Activated CD8-positive, alpha-beta T cell treated with anti-CD3 and anti-CD28 coated beads, Interleukin-2, amount 10 ng/mL, durations not matched to agents 7 days and 5 days (primary cell): ENCODE measurements at regions not wholly inside any gene's neighbourhood (a gene's known extent, or its start where the extent isn't known, plus 50 kb on each side); places are given as distances from the start of the nearest gene placed in this dataset.
"Not testable (repeated sequence)": the region's sequence is repeated elsewhere in the genome, so short reads cannot be mapped to it uniquely, and the experiment has no call there.

ENCODE experiments used
- ATAC-seq: fragments of 150-1000 bp; cut with Tn5 transposase; one replicate; pipeline ENCODE4 v1.10.0; 2021; ENCODE audit warnings: moderate library complexity
- CTCF ChIA-PET: fragments of 350-600 bp; sonication (Branson Sonifier 250); formaldehyde crosslinking; loops from one replicate; lab custom pipeline; 2021; ENCODE audit warnings: antibody characterized with exemption; lab: Charles Lee
- POLR2A ChIA-PET: fragments of 350-600 bp; sonication (Branson Sonifier 250); formaldehyde crosslinking; loops from one replicate; lab custom pipeline; 2021; ENCODE audit warnings: antibody characterized with exemption; lab: Charles Lee
- DNase-seq: peaks from one replicate; pipeline ENCODE4 v3.0.0-alpha.2; 2020
- H3K27ac Mint-ChIP-seq: one replicate; pipeline ENCODE4 v1.8.0; 2021; ENCODE audit warnings: mild to moderate bottlenecking, mixed read lengths
- H3K27me3 Mint-ChIP-seq: one replicate; pipeline ENCODE4 v1.8.0; 2021; ENCODE audit warnings: low read depth, mixed read lengths
- H3K36me3 Mint-ChIP-seq: one replicate; pipeline ENCODE4 v1.8.0; 2021; ENCODE audit warnings: low read depth, mixed read lengths
- H3K4me1 Mint-ChIP-seq: one replicate; pipeline ENCODE4 v1.8.0; 2021; ENCODE audit warnings: low read depth, mixed read lengths
- H3K4me3 Mint-ChIP-seq: one replicate; pipeline ENCODE4 v1.8.0; 2021; ENCODE audit warnings: mild to moderate bottlenecking, mixed read lengths
- H3K9me3 Mint-ChIP-seq: one replicate; pipeline ENCODE4 v1.8.0; 2022; ENCODE audit warnings: mixed read lengths; ENCODE audit not compliant: insufficient read depth

GRCh38 chr1:213617133-213617532 lies 370.6 kb upstream of the PROX1 start:
- no peaks in the 10 kb centered on the region for H3K9me3 Mint-ChIP-seq
- ChIA-PET CTCF (no interaction called here), POLR2A (no interaction called here)
- DNase-seq (no peak), ATAC-seq (no peak)
- H3K4me3 Mint-ChIP-seq: no peak overlapping the region
- H3K27ac Mint-ChIP-seq: no peak overlapping the region
- H3K4me1 Mint-ChIP-seq: no peaks in the 10 kb centered on the region
- peaks cover 18% of the 10 kb centered on the region for H3K27me3 Mint-ChIP-seq
- H3K36me3 Mint-ChIP-seq: no peaks in the 10 kb centered on the region

GRCh38 chr1:213618094-213618493 lies 369.7 kb upstream of the PROX1 start:
- Mint-ChIP-seq H3K9me3 (no peaks in the 10 kb centered on the region), H3K36me3 (no peaks in the 10 kb centered on the region), H3K4me3 (no peak overlapping the region), H3K27me3 (peaks cover 18% of the 10 kb centered on the region), H3K27ac (no peak overlapping the region), H3K4me1 (peaks cover 6% of the 10 kb centered on the region)
- POLR2A ChIA-PET: no interaction called here
- DNase-seq: no peak
- no peak for ATAC-seq
- CTCF ChIA-PET: no interaction called here

- POLR2A ChIA-PET: no interaction called here
Measured at GRCh38 chr1:213619026-213619425, 368.7 kb upstream of the PROX1 start.

GRCh38 chr1:213621077-213621476 lies 366.7 kb upstream of the PROX1 start:
- H3K36me3 Mint-ChIP-seq: no peaks in the 10 kb centered on the region
- no peaks in the 10 kb centered on the region for H3K9me3 Mint-ChIP-seq
- DNase-seq: no peak
- H3K27me3 Mint-ChIP-seq: peaks cover 11% of the 10 kb centered on the region
- H3K4me3 Mint-ChIP-seq: no peak overlapping the region
- ATAC-seq: no peak
- H3K27ac Mint-ChIP-seq: no peak overlapping the region
- POLR2A ChIA-PET: no interaction called here
- H3K4me1 Mint-ChIP-seq: peaks cover 7% of the 10 kb centered on the region
- CTCF ChIA-PET: no interaction called here

More at GRCh38 chr1:213619026-213619425, 368.7 kb upstream of the PROX1 start:
- Mint-ChIP-seq H3K4me3 (no peak overlapping the region), H3K36me3 (no peaks in the 10 kb centered on the region), H3K27me3 (peaks cover 18% of the 10 kb centered on the region), H3K27ac (no peak overlapping the region), H3K9me3 (no peaks in the 10 kb centered on the region), H3K4me1 (peaks cover 7% of the 10 kb centered on the region)
- DNase-seq (no peak), ATAC-seq (no peak)
- CTCF ChIA-PET: no interaction called here

- no peak overlapping the region for H3K27ac Mint-ChIP-seq
- H3K27me3 Mint-ChIP-seq: peaks cover 10% of the 10 kb centered on the region
- peaks cover 7% of the 10 kb centered on the region for H3K4me1 Mint-ChIP-seq
- CTCF ChIA-PET: no interaction called here
- no peaks in the 10 kb centered on the region for H3K36me3 Mint-ChIP-seq
- DNase-seq (peak; percentile 23), ATAC-seq (no peak)
- POLR2A ChIA-PET: no interaction called here
- no peaks in the 10 kb centered on the region for H3K9me3 Mint-ChIP-seq
- no peak overlapping the region for H3K4me3 Mint-ChIP-seq
Measured at GRCh38 chr1:213622365-213623063, 365.3 kb upstream of the PROX1 start.

GRCh38 chr1:213623064-213623581 lies 364.6 kb upstream of the PROX1 start:
- DNase-seq: no peak
- peaks cover 7% of the 10 kb centered on the region for H3K4me1 Mint-ChIP-seq
- no peaks in the 10 kb centered on the region for H3K9me3 Mint-ChIP-seq
- ChIA-PET CTCF (no interaction called here), POLR2A (no interaction called here)
- H3K36me3 Mint-ChIP-seq: no peaks in the 10 kb centered on the region
- peaks cover 10% of the 10 kb centered on the region for H3K27me3 Mint-ChIP-seq
- H3K27ac Mint-ChIP-seq: no peak overlapping the region
- ATAC-seq: no peak
- H3K4me3 Mint-ChIP-seq: no peak overlapping the region

GRCh38 chr1:213623862-213624261 lies 363.9 kb upstream of the PROX1 start:
- CTCF ChIA-PET: no interaction called here
- Mint-ChIP-seq H3K4me1 (peaks cover 7% of the 10 kb centered on the region), H3K4me3 (no peak overlapping the region), H3K27me3 (peaks cover 4% of the 10 kb centered on the region), H3K27ac (no peak overlapping the region), H3K36me3 (no peaks in the 10 kb centered on the region), H3K9me3 (no peaks in the 10 kb centered on the region)
- POLR2A ChIA-PET: no interaction called here
- DNase-seq: no peak
- ATAC-seq: no peak

- not testable (repeated sequence) for H3K36me3 Mint-ChIP-seq
Measured at GRCh38 chr1:213636778-213637177, 351.0 kb upstream of the PROX1 start.

GRCh38 chr1:213641312-213641711 lies 346.5 kb upstream of the PROX1 start:
- no peak overlapping the region for H3K4me3 Mint-ChIP-seq
- ChIA-PET POLR2A (no interaction called here), CTCF (no interaction called here)
- H3K27ac Mint-ChIP-seq: no peak overlapping the region
- H3K9me3 Mint-ChIP-seq: no peaks in the 10 kb centered on the region
- H3K4me1 Mint-ChIP-seq: no peaks in the 10 kb centered on the region
- no peaks in the 10 kb centered on the region for H3K36me3 Mint-ChIP-seq
- ATAC-seq (no peak), DNase-seq (no peak)
- peaks cover 4% of the 10 kb centered on the region for H3K27me3 Mint-ChIP-seq

More at GRCh38 chr1:213636778-213637177, 351.0 kb upstream of the PROX1 start:
- H3K27me3 Mint-ChIP-seq, H3K4me1 Mint-ChIP-seq, H3K4me3 Mint-ChIP-seq, CTCF ChIA-PET, H3K27ac Mint-ChIP-seq, DNase-seq, ATAC-seq, POLR2A ChIA-PET: not testable (repeated sequence)
- H3K9me3 Mint-ChIP-seq: peaks cover 14% of the 10 kb centered on the region

GRCh38 chr1:213643360-213643759 lies 344.4 kb upstream of the PROX1 start:
- no peak for DNase-seq
- Mint-ChIP-seq H3K4me1 (no peaks in the 10 kb centered on the region), H3K36me3 (no peaks in the 10 kb centered on the region), H3K4me3 (no peak overlapping the region), H3K27me3 (peaks cover 4% of the 10 kb centered on the region), H3K9me3 (no peaks in the 10 kb centered on the region), H3K27ac (no peak overlapping the region)
- POLR2A ChIA-PET: no interaction called here
- no peak for ATAC-seq
- CTCF ChIA-PET: no interaction called here

- Mint-ChIP-seq H3K9me3 (no peaks in the 10 kb centered on the region), H3K27ac (no peak overlapping the region), H3K27me3 (no peaks in the 10 kb centered on the region), H3K4me3 (no peak overlapping the region), H3K4me1 (no peaks in the 10 kb centered on the region), H3K36me3 (no peaks in the 10 kb centered on the region)
- POLR2A ChIA-PET: interaction anchor here (0.6 kb wide), 1 partner anchor 352 kb away, joined by 3 read pairs; no protein-coding TSS in a partner anchor
- ATAC-seq: no peak
- CTCF ChIA-PET: no interaction called here
- no peak for DNase-seq
Measured at GRCh38 chr1:213647864-213648650, 339.7 kb upstream of the PROX1 start.

- DNase-seq (no peak), ATAC-seq (no peak)
- H3K4me1 Mint-ChIP-seq: no peaks in the 10 kb centered on the region
- H3K27me3 Mint-ChIP-seq: no peaks in the 10 kb centered on the region
- POLR2A ChIA-PET: no interaction called here
- H3K27ac Mint-ChIP-seq: no peak overlapping the region
- CTCF ChIA-PET: no interaction called here
- H3K9me3 Mint-ChIP-seq: no peaks in the 10 kb centered on the region
- H3K4me3 Mint-ChIP-seq: no peak overlapping the region
- H3K36me3 Mint-ChIP-seq: no peaks in the 10 kb centered on the region
Measured at GRCh38 chr1:213649373-213649772, 338.4 kb upstream of the PROX1 start.
